ENCODE measurements at regions not wholly inside any gene's neighbourhood (a gene's known extent, or its start where the extent isn't known, plus 50 kb on each side); places are given as distances from the start of the nearest gene placed in this dataset.

DNA sequence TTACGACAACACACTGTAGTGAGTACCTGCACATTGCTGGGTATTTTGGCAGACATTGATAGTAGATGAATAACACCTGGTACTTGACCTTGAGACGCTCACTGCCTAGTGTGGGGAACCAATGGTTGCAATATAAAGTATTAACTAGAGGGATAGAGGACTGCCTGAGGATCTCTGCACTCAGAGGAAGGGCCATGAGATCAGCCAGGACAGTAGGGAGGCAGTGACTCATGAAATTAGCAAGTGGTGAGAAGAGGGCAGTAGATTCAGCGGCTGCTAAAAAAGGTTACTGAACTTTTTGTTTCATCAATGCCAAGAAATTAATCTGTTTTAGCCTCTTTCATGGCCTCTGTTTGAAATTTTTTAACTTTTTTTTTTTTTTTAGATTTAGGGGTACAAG lies 250.8 kb upstream of the TCF4 start:
- no peak overlapping the region for H3K4me3 ChIP-seq (ENCODE audit: low read depth, low read length)
- TF ChIP-seq, protein P1, sequence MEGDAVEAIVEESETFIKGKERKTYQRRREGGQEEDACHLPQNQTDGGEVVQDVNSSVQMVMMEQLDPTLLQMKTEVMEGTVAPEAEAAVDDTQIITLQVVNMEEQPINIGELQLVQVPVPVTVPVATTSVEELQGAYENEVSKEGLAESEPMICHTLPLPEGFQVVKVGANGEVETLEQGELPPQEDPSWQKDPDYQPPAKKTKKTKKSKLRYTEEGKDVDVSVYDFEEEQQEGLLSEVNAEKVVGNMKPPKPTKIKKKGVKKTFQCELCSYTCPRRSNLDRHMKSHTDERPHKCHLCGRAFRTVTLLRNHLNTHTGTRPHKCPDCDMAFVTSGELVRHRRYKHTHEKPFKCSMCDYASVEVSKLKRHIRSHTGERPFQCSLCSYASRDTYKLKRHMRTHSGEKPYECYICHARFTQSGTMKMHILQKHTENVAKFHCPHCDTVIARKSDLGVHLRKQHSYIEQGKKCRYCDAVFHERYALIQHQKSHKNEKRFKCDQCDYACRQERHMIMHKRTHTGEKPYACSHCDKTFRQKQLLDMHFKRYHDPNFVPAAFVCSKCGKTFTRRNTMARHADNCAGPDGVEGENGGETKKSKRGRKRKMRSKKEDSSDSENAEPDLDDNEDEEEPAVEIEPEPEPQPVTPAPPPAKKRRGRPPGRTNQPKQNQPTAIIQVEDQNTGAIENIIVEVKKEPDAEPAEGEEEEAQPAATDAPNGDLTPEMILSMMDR (IDR thresholded peaks at IDR 0.05; ENCODE audit: low read depth, low read length) = no peak

DNA sequence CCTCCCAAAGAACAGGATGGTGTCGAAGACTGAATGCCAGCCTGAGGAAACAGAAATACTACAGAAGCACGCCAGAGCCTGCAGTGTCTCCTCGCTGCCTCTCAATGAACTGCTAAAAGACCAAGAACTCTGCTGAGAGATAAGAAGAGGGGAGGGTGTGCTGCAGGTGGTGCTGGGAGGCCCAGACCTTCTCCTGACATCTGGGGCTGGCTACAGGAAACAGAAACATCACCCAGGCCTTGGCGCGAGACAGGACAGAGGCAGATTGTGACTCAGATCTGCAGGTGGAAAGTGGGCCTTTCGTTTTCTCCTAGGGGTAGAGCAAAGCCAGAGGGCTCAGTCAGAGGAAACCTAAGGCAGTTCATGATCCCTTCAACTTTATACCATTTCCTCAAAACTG lies 250.3 kb upstream of the TCF4 start:
- no peak overlapping the region for H3K4me3 ChIP-seq (ENCODE audit: low read depth, low read length)
- TF ChIP-seq, protein P1 (IDR thresholded peaks at IDR 0.05; ENCODE audit: low read depth, low read length) = no peak

DNA sequence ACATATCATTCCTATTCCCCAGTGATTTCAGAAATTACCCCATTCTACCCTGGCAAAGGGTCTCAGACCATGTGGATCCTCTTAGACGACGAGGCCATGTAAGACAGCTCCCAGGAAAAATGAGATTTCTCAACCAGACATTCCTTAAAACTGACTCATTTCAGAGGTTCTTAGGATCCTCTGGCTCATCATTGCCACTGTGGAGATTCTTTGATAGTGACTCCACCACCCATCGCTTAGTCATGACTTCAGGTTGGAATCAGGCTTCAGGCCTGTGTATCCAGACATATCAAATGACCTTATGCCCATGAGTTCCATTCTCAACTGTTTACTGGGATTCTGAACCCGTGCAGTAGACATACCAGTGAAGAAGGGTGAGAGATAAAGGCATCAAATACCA lies 245.6 kb upstream of the TCF4 start:
- H3K4me3 ChIP-seq (ENCODE audit: low read depth, low read length) = no peak overlapping the region
- TF ChIP-seq, protein P1 (IDR thresholded peaks at IDR 0.05; ENCODE audit: low read depth, low read length) = no peak

DNA sequence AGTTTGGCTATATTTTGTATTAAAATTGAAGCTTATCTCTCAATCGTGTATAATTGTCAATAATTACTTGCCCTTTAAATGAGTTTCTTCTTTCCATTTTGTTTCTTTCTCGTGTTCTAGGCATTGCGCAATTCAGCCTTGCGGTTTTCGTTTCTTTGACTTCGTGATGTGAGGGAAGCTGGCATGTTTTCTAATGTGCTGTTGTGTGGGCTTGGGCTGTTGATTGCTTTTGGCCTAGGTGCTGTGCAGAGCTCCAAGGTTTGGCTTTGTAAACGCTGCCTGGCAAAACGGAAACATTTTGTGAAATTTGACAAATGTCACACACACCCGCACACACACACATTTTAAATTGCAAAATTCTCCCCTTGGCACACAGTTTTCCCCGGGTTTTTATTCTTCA lies 242.6 kb upstream of the TCF4 start:
- H3K4me3 ChIP-seq (ENCODE audit: low read depth, low read length) = no peak overlapping the region
- TF ChIP-seq, protein P1 (IDR thresholded peaks at IDR 0.05; ENCODE audit: low read depth, low read length) = no peak

DNA sequence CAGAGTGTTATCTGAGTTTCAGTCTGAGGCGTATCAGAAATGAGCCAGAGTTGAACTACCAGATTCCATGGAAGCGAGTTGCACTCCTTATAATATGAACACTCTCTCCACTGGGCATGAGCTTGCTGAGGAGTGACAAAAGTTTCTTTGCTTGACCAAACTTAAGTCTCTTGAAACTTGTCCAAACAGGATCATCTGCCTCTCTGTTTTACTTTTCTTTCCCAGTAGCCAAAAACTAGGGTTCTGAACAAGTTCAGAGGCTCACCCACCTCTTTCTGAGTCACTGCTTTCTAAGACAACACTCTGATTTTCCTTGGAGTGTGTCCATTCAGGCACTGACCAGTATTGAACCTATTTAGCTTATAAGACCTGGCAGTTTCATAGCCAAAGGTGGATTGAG lies 233.2 kb upstream of the TCF4 start:
- no peak overlapping the region for H3K4me3 ChIP-seq (ENCODE audit: low read depth, low read length)
- TF ChIP-seq, protein P1 (IDR thresholded peaks at IDR 0.05; ENCODE audit: low read depth, low read length) = no peak

DNA sequence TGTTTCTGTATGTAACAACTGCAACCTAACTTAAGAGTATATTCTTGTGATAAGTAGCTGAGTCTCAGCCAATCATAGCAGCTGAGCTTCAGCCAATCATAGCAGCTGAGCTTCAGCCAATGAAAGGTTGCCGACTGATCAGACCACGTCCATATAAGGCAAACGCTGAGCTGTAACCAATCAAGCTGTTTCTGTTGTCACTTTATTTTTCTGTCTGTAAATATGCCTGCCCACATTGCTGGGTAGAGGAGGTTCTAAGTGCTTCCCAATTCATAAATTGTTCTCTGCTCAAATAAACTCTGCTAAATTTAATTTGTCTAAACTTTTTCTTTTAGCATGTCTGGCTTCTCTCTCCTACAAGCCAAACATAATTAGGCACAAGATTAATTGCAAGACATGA lies 231.5 kb upstream of the TCF4 start:
- H3K4me3 ChIP-seq (ENCODE audit: low read depth, low read length) = no peak overlapping the region
- TF ChIP-seq, protein P1 (IDR thresholded peaks at IDR 0.05; ENCODE audit: low read depth, low read length) = no peak

DNA sequence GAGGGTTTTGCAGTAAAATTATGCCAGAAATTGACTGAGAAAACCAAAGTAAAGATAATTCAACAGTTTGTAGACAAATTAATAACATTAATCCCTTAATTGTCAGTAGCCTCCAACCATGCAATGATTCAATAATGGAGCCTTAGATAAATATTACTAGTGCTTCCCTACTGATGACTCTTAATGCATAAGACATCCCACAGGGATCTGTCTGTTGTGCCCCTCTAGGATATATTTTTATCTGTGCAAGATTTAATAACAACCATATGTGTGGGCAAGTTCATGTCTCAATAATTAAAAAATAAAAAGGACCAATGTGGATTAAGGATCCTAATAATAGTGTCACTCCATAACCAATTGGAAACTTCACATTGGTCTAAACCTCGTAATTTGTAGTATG lies 230.3 kb upstream of the TCF4 start:
- TF ChIP-seq, protein P1 (IDR thresholded peaks at IDR 0.05; ENCODE audit: low read depth, low read length) = no peak
- H3K4me3 ChIP-seq (ENCODE audit: low read depth, low read length) = no peak overlapping the region

Measured in WI38 (cell line).